Stimulated activated CD4-positive, alpha-beta T cell treated with anti-CD3 and anti-CD28 coated beads, TNF-alpha, amount 100 ng/mL, for 4 hours (primary cell): ENCODE measurements at regions not wholly inside any gene's neighbourhood (a gene's known extent, or its start where the extent isn't known, plus 50 kb on each side); places are given as distances from the start of the nearest gene placed in this dataset.
"Not testable (repeated sequence)": the region's sequence is repeated elsewhere in the genome, so short reads cannot be mapped to it uniquely, and the experiment has no call there.

ENCODE experiments used
- DNase-seq, 3 experiments: peaks; one replicate each; pipeline ENCODE4 v3.0.0-alpha.2; 2020; ENCODE audit warnings: low read depth in 3 of 3

DNA sequence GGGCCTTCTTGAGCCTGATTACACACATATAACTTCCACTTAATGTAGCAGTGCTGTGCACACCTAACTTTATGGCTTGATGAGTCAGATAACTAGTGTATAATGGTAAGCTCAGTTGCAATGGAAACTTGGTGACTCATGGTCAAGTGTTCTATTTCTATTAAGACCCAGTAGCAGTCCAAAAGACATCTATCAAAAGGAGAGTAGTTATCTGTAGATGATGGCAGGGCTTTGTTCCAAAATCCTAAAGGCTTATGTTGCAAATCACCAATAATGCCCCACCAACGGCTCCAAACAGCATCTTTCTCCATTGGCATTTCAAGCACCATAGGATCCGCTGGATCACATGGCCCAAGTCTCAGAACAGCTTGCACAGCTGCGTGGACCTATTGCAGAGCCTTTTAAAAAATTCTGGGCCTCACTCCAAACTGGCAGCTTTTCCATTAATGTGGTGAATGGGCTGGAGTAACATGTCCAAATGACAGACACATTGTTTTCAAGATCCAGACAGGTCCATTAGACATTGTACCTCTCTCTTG lies 566.8 kb upstream of the USP24 start:
- DNase-seq = no peak

DNA sequence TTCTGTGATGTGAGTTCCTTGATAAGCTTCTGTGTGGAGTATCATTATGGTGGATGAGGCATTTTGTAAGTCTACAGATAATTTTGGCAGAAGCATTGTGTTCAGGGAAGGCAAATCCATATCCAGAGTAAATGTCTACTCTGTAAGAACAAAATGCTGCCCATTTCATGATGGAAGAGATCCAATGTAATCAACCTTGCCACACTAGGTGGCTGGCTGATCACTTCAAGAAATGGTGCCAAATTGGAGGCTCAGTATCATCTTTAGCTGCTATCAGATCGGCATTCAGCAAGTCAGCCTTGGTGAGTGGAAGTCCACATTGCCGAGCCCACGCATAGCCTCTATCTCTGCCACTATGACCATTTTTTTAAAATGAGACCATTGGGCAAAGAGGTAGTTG lies 565.8 kb upstream of the USP24 start:
- no peak for DNase-seq

DNA sequence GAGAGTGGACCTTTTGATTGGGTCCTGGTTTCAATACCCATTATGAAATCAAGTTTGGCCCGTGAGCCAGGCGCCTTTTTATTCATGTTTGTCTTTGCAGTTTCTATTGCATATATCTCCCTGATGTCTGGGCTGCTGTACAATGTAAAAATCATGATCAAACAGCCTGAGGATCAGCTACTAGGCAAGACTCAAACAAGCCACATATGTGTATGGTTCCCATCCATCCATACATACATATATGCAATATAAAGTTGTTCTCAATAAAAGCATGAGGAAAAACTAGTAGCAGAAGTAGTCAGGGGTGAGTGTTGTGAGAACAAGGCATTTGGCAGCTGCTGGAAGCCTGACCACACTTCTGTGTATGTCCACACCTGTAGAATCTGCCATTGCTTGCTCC lies 562.4 kb upstream of the USP24 start:
- DNase-seq = no peak

DNA sequence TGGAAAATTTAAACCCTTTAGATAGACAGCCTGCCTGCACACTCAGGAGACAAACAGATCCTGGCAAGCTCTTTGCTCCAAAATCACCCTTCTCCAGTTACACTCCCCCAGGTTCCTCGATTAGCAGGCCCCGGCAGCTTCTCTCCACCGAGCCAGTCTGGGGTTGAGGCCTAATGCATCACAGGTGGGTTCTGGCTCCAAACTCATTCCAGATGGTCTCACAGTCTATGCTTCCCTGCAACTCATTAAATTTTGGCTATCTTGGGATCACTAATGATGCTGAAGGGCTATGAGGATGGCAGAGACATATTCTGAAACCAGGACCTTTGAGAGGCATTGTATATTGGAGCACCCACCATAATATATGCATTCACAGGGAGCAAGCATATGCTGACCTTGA lies 559.8 kb upstream of the USP24 start:
- DNase-seq = no peak

DNA sequence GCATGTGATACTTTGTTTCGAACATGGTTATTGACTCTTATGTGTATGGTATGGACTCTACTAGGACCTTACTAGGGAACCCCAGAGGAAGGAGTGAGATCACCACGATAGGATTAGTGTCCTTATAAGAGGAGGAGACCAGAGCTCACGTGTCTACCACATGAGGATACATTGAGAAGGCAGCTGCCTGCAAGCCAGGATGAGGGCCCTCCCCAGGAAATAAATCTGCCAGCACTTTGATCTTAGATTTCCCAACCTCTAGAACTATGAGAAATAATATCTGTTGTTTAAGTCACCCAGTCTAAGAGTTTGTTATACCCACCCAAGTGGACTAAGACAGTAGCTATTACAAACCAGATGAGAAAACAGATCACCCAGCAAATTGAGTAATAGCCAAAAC lies 559.3 kb upstream of the USP24 start:
- no peak for DNase-seq

DNA sequence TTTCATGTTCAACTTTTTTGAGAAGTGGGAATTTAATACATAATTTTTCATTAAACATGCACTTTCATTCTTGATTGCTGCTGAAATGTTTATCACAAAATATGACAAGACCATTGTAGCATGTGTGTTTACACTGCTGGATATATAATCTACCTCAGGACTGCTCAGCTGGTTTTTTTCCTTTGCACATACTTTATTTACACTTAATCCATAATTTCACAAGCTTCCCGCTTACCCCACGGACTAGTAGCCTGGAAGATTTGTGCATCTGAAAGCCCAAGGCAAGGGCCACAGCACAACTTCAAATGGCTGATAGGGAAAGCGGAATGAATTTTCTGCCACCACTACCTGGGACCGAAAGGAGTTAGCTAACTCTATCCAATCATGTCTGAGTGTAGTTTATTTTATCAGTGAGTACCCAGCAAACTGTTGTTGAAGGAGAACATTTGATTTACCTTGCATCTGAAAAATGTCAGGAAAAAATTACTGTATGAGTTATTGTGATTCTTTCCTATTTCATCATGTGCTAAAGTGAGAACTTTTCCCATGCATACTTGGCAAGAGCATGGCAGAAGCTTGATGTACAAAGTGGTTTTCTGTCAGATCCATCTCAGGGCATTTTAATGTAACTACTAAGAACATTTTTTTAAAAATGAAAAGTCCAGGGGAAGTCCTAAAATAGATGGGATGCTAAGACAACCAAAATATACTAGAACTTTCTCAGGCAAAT lies 558.2 kb upstream of the USP24 start:
- no peak for DNase-seq

DNA sequence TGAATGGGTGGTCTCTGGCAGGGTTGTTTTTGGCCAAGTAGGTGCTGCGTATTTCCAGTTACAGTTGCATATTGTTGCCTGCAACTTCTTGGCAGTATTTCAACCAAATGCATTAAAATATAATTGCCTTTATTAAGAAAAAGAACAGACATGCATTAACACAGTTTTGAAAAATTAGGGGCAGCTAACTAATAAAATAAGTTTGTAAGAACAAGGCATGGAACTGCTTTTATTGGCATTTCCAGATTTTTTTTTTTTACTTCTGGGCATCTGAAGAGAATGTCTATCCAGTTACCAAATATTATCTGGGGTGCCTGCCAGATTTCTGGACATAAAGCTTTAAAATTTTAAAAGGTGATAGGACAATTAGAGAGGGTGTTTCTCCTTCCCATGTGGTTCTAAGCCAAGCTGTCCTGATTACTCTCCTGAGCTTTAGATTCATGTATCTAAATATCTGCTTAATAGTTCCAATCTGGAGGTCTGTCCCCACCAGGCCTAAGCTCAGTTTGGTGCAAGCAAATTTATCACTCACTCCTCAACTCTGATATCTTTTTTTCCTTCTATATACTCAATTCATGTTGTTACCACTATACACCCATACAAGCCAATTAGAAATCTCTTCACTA lies 553.3 kb upstream of the USP24 start:
- DNase-seq = no peak

DNA sequence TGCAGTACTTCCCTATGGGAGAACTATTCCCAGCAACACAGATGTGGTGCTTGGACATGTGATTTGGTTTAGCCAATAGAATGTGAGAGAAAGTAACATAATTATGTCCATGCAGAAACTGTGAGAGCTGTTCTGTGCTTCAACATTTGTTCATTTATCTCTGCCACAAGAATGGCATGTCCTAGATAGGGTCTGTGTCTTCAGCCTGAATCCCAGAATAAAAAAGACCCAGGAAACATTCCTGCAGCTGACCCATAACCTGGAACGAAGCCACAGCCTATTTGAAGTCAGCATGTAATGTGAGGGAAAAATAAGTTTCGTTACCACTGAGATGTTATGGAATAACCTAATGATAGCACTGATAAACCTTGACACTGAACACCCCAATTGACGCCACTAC lies 552.0 kb upstream of the USP24 start:
- DNase-seq = no peak

DNA sequence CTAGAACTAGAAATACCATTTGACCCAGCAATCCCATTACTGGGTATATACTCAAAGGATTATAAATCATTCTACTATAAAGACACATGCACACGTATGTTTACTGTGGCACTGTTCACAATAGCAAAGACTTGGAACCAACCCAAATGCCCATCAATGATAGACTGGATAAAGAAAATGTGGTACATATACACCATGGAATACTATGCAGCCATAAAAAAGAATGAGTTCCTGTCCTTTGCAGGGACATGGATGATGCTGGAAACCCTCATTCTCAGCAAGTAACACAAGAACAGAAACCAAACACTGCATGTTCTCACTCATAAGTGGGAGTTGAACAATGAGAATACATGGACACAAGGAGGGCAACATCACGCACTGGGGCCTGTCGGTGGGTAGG lies 550.3 kb upstream of the USP24 start:
- DNase-seq = not testable (repeated sequence)

DNA sequence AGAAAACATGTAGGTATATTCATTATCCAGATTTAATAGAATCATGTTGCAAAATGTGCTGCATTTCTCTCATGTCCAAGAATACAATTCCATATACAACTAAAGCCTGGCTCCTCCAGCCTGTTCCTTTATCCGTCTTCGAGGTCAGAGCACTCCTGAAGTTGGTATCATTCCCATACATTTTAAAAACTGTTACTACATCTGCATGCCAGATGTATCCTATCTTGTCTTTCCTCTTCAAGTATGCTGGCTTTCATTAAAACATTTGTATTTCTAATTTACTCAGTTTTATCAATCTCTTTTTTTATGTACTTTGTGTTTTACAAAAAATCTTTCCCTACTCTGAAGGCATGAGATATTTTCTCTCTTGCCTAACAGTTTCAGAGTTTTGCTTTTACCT lies 536.6 kb upstream of the USP24 start:
- DNase-seq = no peak

DNA sequence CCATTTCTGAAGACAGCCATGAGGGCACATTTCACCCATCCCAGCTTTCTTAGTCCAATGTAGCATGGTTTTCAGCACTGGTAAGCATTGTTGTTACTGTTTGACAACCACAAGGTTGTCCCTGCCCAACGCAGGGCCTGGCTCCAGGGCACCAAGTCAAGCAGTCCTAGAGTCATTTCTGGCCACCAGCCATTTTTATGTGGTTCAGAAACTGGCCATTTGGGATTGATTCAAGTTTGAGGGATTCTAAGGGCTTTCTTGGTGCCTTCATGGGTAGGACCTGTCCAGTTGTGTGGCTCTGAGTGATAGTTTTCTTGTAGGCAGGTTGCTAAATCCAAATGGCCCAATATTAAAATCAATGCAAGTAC lies 535.4 kb upstream of the USP24 start:
- no peak for DNase-seq

DNA sequence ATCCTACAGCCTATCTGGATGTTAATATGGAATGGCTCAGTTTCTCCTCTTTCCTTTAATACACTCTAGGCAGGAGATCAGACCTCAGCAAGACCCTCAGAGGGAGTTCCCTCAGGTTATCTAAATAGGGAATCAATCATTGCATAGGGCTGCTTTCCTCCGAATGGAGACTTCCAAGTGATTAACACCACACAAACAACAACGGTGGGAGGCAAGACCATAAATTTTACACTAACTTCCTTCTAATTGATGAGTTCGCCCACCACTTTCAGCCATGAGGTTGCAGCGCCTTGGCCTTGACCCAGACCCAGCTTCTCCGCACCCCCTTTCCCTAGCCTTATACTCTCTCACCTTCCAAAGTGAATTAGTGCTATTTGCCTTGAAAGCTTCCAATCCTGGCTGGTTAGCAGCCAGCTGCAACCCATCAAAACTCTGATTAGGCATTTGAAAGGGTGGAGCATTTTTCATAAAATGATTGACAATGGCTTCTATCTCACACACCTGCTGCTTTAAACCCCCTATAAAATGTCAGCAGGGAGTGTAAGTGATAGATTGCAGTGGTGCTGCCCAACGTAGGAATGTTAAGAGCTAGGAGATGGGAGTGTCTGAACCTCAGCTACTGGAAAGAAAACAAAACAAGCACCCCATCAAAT lies 534.9 kb upstream of the USP24 start:
- DNase-seq = no peak

DNA sequence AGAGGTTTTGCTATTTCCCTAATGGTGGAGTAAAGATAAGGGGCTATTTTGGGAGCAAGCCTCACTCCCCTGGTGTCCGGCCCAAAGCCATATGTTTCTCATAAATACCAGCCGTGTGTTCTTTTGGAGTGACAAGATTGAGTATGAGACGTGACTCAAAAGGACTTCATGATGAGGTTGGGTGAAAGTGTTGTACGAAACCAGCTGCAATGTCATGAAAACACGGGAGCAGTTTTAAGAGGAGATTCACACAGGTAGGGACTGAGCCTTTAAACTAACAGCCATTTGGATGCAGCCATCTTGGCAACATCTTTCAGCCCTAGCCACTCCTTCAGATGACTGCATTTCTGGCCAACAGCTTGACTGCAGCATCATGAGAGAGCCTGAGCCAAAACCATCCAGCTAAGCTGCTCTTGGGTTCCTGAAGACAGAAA lies 532.3 kb upstream of the USP24 start:
- no peak for DNase-seq

DNA sequence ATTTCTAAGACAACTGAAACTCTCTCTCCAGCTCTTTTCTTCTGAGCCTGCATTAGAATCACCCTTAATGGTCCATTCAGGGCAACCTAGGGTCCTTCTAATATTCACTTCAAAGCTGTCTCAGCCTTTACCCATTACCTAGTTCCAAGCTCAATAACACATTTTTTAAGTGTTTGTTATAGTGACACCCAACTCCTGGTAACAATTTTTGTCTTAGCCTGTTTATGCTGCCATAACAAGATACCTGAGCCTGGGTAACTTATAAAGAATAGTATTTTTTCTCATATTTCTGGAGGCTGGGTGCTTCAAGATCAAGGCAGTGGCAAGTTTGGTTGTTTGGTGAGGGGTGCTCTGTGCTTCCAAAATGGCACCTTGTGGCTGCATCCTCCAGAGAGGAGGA lies 531.5 kb upstream of the USP24 start:
- no peak for DNase-seq

DNA sequence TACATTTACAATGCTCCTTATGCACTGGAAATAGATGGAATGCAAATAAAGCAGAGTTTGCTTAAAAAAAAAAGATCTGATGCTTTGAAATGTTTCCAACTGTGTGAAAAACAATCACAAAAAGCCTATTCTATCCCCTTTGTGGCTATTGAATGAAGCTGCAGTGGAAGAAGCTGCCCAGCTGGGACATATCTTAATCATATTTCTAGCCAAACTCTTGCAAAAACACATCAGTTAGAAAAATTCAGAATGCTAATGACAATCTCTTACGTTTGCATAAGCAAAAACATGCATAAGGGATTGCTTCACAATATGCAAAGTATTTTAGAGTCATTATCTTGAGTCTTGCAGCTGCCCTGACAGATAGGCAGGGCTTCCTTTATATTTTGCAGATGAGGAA lies 526.4 kb upstream of the USP24 start:
- DNase-seq = no peak

DNA sequence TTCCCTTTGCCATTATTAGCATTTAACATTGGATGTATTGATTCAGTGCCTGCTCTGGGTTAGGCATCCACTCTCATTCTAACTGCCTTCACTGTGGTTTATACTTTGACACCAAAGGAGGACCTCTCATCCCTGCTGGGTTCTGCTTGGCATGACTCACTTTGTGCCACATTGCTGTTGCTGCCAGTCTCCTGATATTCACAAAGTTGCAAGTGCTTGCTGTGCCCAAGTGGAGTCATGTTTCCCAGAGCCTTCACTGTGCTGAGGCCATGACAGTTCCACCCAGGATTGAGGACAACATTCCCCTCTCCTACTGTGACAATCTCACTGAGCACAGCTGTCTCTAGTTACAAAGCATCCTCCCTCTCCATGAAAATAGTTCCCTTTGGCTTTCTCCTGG lies 519.9 kb upstream of the USP24 start:
- DNase-seq = no peak

DNA sequence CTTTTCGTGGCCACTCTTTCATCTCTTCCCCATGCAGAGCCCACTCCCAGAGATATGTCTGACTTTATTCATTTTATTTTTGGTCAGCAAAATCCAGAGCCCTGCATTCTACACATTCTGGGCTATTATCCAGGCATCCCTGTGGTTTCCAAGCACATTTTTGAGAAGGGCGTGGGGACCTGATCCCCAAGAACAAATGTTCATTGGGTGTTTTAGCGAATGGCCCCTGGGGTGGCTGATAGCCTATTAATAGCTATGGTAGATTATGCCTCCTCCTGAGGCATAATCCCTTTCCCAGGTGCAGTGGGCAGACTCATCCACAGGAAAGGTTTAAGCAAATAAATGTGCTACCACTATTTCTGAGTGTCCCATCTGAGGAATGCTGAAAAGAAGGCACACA lies 511.8 kb upstream of the USP24 start:
- DNase-seq = no peak

DNA sequence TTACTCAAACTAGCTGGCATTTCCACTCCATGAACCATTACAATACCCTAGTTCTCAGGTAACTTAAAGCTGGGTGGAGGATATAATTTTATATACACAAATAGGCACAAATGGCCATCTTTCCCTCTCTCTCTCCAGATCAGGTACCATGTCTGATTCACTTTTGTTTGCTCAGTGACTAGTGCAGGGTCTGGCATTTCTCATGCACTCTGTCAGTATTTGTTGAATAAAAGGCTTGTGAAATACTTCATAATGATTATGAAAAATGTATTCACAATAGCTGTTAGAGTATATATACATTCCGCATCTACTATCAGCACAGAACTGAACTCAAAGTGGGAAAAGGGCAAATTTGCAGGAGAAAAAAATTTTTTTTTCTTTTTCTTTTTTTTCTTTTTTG lies 510.2 kb upstream of the USP24 start:
- no peak for DNase-seq

DNA sequence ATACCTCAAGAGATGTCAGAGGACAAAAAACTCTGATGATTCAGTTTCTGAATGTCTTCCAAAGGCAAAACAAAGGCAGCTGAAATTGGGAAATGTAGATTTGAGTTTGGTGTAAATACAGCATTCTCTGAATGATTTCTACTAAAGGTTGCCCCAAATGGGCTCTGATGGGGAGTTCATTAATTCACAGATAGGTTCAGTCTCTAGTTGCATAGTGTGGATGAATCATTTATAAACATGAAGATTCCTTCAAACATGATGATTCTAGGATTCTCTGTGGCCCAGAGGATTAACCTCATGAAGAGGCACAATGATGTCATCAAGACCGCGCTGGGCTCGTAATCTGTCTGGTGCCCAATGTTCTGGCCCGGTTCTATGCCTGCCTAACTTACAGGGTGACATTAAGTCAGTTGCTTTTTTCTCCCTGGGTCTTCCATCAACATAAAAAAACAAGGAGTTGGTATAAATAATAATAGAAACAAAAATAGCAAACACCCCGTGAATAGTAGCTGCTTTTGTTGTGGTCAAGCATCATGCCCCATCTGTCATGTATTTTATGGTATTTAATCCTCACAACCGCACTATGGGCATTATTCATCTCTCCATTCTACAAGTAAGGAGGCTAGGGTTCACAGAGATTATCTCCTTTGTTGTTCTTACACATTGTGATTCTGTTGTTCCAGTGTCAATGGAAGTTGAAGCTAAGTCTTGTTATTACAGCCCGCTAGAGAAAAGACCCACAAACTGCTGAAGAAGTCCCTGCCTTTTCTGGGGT lies 509.6 kb upstream of the USP24 start:
- no peak for DNase-seq

DNA sequence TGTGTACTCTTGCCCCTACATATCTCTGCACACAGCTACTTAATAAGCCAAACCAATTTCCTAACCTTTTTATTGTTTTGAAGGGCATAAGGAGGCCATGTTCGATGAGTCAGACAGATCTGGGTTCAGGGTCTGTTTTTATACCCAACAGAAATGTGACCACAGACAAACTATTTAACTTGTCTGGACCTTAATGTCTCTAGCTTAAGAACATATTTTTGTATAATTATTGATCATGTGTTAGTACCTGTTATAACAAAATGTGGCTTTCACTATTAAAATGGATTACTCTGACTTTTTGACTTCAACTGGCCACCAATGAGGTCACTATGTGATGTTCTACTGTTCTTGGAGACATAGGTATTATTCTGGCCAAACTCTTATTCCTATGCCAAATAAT lies 507.8 kb upstream of the USP24 start:
- no peak for DNase-seq

DNA sequence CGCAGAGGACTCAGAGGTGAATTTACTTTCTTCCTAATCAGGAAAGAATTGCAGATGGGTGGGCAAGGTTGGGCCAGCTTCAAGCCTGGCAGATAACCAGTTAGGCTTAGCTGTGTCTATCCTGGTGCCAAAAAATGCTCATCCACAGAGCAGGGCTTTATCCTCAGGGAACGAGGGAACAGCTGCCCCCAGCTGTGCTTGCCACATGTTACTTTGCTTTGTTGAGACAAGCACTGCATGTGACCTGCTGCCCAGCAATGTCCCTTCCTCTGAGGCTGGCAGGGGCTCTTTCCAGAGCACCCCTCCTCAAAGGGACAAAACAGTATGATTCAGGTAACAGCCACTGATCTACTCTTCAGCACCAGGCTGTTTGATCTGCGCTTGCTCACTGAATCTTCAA lies 505.1 kb upstream of the USP24 start:
- no peak for DNase-seq
